Activated T-cell treated with anti-CD3 and anti-CD28 coated beads, Interleukin-2, amount 50 U/mL, for 72 hours (primary cell): ENCODE measurements at regions not wholly inside any gene's neighbourhood (a gene's known extent, or its start where the extent isn't known, plus 50 kb on each side); places are given as distances from the start of the nearest gene placed in this dataset.

Experiments
- ATAC-seq, 2 donors: fragments of 150-1000 bp; cut with Tn5 transposase; replicated peaks in 1 of 2; 2 replicates each; pipeline ENCODE4 v1.10.0; 2021; ENCODE audit warnings: moderate library complexity in 2 of 2, mild to moderate bottlenecking in 1 of 2
- DNase-seq, 2 donors: peaks; one replicate each; pipeline ENCODE4 v3.0.0; 2021 to 2022; ENCODE audit warnings: mixed read lengths in 1 of 2
- H3K27ac Mint-ChIP-seq: one replicate; pipeline ENCODE4 v1.8.0; 2022; ENCODE audit warnings: mild to moderate bottlenecking, moderate library complexity, mixed read lengths
- H3K27me3 Mint-ChIP-seq: one replicate; pipeline ENCODE4 v1.8.0; 2022; ENCODE audit warnings: low read depth, mixed read lengths
- H3K36me3 Mint-ChIP-seq, 2 donors: one replicate each; pipeline ENCODE4 v1.8.0; 2022; ENCODE audit warnings: mixed read lengths in 2 of 2, mild to moderate bottlenecking in 1 of 2; ENCODE audit not compliant: insufficient read depth in 2 of 2
- H3K4me1 Mint-ChIP-seq: one replicate; pipeline ENCODE4 v1.8.0; 2022; ENCODE audit warnings: low read depth, mixed read lengths
- H3K4me3 Mint-ChIP-seq, 2 donors: one replicate each; pipeline ENCODE4 v1.8.0; 2022; ENCODE audit warnings: mild to moderate bottlenecking in 2 of 2, mixed read lengths in 2 of 2, moderate library complexity in 2 of 2
- H3K9me3 Mint-ChIP-seq, 2 donors: one replicate each; pipeline ENCODE4 v1.8.0; 2022; ENCODE audit warnings: mixed read lengths in 2 of 2

DNA sequence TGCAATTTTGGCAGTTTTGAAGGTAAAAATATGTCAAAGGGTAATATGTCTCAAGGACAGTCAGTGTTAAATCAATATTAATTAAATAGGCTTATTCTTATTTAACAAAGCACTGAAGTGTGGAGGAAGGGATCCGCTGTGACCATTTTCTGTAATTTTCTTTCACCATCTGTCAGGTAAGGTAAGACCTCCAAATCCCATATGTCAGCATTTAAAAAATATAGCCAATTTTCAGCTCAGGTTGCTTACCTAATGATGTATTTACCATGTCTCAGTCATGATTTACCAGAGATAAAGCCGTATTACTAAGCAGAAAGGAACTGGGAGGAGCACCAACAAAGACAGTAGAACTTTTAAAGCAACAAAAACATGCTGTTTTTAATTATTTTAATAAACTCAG, 683.9 kb downstream of the CCSER2 start:
- Mint-ChIP-seq H3K4me3 (no peak overlapping the region), H3K27me3 (no peaks in the 10 kb centered on the region), H3K27ac (no peak overlapping the region), H3K36me3 (no peaks in the 10 kb centered on the region), H3K4me1 (no peaks in the 10 kb centered on the region), H3K9me3 (no peaks in the 10 kb centered on the region)
- DNase-seq: no peak
- no peak for ATAC-seq

- no peaks in the 10 kb centered on the region for H3K4me1 Mint-ChIP-seq
- peaks cover 0 to 6% of the 10 kb centered on the region in 2 donors for H3K9me3 Mint-ChIP-seq
- H3K36me3 Mint-ChIP-seq: no peaks in the 10 kb centered on the region
- no peak overlapping the region for H3K4me3 Mint-ChIP-seq
- ATAC-seq (no peak), DNase-seq (no peak)
- no peak overlapping the region for H3K27ac Mint-ChIP-seq
- no peaks in the 10 kb centered on the region for H3K27me3 Mint-ChIP-seq
These were observed 698.6 kb downstream of the CCSER2 start for GRCh38 chr10:85026878-85027467.

- no peak for ATAC-seq
- H3K4me1 Mint-ChIP-seq: no peaks in the 10 kb centered on the region
- no peak overlapping the region for H3K4me3 Mint-ChIP-seq
- H3K27me3 Mint-ChIP-seq: no peaks in the 10 kb centered on the region
- no peaks in the 10 kb centered on the region for H3K36me3 Mint-ChIP-seq
- H3K9me3 Mint-ChIP-seq: peaks cover 2 to 6% of the 10 kb centered on the region in 2 donors
- H3K27ac Mint-ChIP-seq: no peak overlapping the region
- DNase-seq: no peak
These were observed 704.6 kb downstream of the CCSER2 start for GRCh38 chr10:85032981-85033380.

- H3K4me1 Mint-ChIP-seq: no peaks in the 10 kb centered on the region
- DNase-seq: no peak
- no peaks in the 10 kb centered on the region for H3K27me3 Mint-ChIP-seq
- H3K27ac Mint-ChIP-seq: no peak overlapping the region
- no peak for ATAC-seq
- H3K36me3 Mint-ChIP-seq: no peaks in the 10 kb centered on the region
- H3K4me3 Mint-ChIP-seq: no peak overlapping the region
- peaks cover 9 to 11% of the 10 kb centered on the region in 2 donors for H3K9me3 Mint-ChIP-seq
These were observed 708.3 kb downstream of the CCSER2 start for GRCh38 chr10:85036661-85037060.

- no peak for ATAC-seq
- H3K4me1 Mint-ChIP-seq: no peaks in the 10 kb centered on the region
- peaks cover 7 to 11% of the 10 kb centered on the region in 2 donors for H3K9me3 Mint-ChIP-seq
- H3K27ac Mint-ChIP-seq: no peak overlapping the region
- no peaks in the 10 kb centered on the region for H3K27me3 Mint-ChIP-seq
- H3K36me3 Mint-ChIP-seq: no peaks in the 10 kb centered on the region
- DNase-seq: no peak
- no peak overlapping the region for H3K4me3 Mint-ChIP-seq
These were observed 710.9 kb downstream of the CCSER2 start for GRCh38 chr10:85039311-85039710.

- Mint-ChIP-seq H3K4me1 (no peaks in the 10 kb centered on the region), H3K27ac (no peak overlapping the region), H3K27me3 (no peaks in the 10 kb centered on the region), H3K4me3 (no peak overlapping the region), H3K36me3 (no peaks in the 10 kb centered on the region), H3K9me3 (peaks cover 9 to 11% of the 10 kb centered on the region in 2 donors)
- DNase-seq (no peak), ATAC-seq (no peak)
These were observed 714.8 kb downstream of the CCSER2 start for GRCh38 chr10:85043207-85043606.

DNA sequence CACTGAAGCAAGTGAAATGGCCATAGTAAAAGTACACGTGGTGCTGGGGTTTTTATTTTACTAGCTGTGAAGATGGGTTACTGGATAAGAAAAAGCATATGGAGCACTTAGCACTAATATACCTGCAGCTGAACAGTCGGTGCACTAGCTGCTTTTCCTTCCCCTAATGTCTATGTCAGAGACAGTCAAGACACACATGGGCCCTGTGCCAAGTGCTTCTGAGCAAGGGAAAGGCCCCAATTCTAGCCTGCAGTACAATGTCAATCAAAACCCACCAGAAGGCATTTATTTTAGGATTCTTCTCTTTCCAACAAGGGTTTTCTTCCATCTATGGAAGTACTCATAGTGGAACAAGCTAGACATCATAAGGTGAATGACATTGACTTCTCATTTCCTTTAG, 716.7 kb downstream of the CCSER2 start:
- ATAC-seq (no peak), DNase-seq (no peak)
- peaks cover 4 to 5% of the 10 kb centered on the region in 2 donors for H3K9me3 Mint-ChIP-seq
- no peak overlapping the region for H3K4me3 Mint-ChIP-seq
- no peaks in the 10 kb centered on the region for H3K4me1 Mint-ChIP-seq
- no peak overlapping the region for H3K27ac Mint-ChIP-seq
- no peaks in the 10 kb centered on the region for H3K27me3 Mint-ChIP-seq
- no peaks in the 10 kb centered on the region for H3K36me3 Mint-ChIP-seq

- Mint-ChIP-seq H3K9me3 (peaks cover 2% of the 10 kb centered on the region in 2 donors), H3K4me3 (no peak overlapping the region), H3K27ac (no peak overlapping the region), H3K27me3 (no peaks in the 10 kb centered on the region), H3K36me3 (no peaks in the 10 kb centered on the region), H3K4me1 (no peaks in the 10 kb centered on the region)
- ATAC-seq (no peak), DNase-seq (no peak)
These were observed 718.9 kb downstream of the CCSER2 start for GRCh38 chr10:85047170-85047834.

DNA sequence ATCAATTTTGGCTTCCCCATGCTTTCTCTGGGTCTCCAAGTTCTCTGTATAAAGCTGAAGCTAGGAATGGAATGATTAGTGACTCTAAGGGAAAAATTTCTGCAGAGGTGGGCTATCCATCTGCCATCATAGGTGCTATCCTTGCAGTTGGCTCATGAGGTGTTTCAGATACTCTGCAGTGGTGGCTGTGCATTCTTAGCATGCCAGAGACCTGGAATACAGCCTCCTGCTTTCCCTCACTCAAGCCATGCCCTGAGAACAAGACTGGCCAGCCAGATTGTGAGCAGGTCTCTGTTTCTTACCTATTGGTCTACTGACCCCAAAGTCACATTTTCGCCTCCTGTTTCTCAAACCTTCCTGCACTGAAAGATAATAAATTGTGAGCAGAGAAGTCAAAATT, 719.6 kb downstream of the CCSER2 start:
- no peak overlapping the region for H3K27ac Mint-ChIP-seq
- H3K4me1 Mint-ChIP-seq: no peaks in the 10 kb centered on the region
- no peaks in the 10 kb centered on the region for H3K27me3 Mint-ChIP-seq
- no peak for DNase-seq
- no peak for ATAC-seq
- peaks cover 2% of the 10 kb centered on the region in 2 donors for H3K9me3 Mint-ChIP-seq
- H3K4me3 Mint-ChIP-seq: no peak overlapping the region
- H3K36me3 Mint-ChIP-seq: no peaks in the 10 kb centered on the region

DNA sequence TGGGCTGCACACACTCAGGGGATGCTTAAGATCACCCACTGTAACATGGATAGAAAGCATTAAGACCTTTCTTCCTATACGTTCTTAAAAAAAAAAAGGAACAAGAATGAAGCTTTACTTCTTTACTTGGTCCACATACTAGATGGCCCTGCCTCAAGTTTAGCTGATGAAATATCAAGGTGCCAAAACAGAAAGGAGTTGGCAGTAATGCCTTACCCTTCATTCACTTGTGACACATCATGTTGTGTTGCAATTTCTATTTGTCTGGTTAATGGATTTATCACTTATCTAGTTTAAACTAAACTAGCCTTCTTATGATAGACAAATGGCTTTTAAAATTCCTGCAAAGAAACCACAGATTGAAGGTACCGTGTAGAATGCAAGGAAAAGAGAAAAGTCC, 720.3 kb downstream of the CCSER2 start:
- H3K27me3 Mint-ChIP-seq: no peaks in the 10 kb centered on the region
- no peaks in the 10 kb centered on the region for H3K36me3 Mint-ChIP-seq
- H3K4me3 Mint-ChIP-seq: no peak overlapping the region
- ATAC-seq: no peak
- peaks cover 2% of the 10 kb centered on the region in 2 donors for H3K9me3 Mint-ChIP-seq
- H3K4me1 Mint-ChIP-seq: no peaks in the 10 kb centered on the region
- DNase-seq: no peak
- no peak overlapping the region for H3K27ac Mint-ChIP-seq

GRCh38 chr10:85060944-85061343, 732.6 kb downstream of the CCSER2 start:
- H3K27me3 Mint-ChIP-seq: no peaks in the 10 kb centered on the region
- peaks cover 7 to 8% of the 10 kb centered on the region in 2 donors for H3K9me3 Mint-ChIP-seq
- ATAC-seq: no peak
- no peak overlapping the region for H3K4me3 Mint-ChIP-seq
- no peak for DNase-seq
- no peak overlapping the region for H3K27ac Mint-ChIP-seq
- peaks cover 3 to 5% of the 10 kb centered on the region in 2 donors for H3K36me3 Mint-ChIP-seq
- H3K4me1 Mint-ChIP-seq: no peaks in the 10 kb centered on the region

- DNase-seq (no peak), ATAC-seq (no peak)
- Mint-ChIP-seq H3K27ac (no peak overlapping the region), H3K9me3 (peaks cover 7 to 8% of the 10 kb centered on the region in 2 donors), H3K27me3 (no peaks in the 10 kb centered on the region), H3K36me3 (peaks cover 1 to 5% of the 10 kb centered on the region in 2 donors), H3K4me1 (no peaks in the 10 kb centered on the region), H3K4me3 (no peak overlapping the region)
These were observed 733.0 kb downstream of the CCSER2 start for GRCh38 chr10:85061401-85061800.

GRCh38 chr10:85067955-85068354, 739.6 kb downstream of the CCSER2 start:
- Mint-ChIP-seq H3K4me1 (no peaks in the 10 kb centered on the region), H3K4me3 (no peak overlapping the region), H3K27me3 (no peaks in the 10 kb centered on the region), H3K36me3 (no peaks in the 10 kb centered on the region), H3K27ac (no peak overlapping the region), H3K9me3 (peaks cover 5 to 6% of the 10 kb centered on the region in 2 donors)
- no peak for ATAC-seq
- DNase-seq: no peak

DNA sequence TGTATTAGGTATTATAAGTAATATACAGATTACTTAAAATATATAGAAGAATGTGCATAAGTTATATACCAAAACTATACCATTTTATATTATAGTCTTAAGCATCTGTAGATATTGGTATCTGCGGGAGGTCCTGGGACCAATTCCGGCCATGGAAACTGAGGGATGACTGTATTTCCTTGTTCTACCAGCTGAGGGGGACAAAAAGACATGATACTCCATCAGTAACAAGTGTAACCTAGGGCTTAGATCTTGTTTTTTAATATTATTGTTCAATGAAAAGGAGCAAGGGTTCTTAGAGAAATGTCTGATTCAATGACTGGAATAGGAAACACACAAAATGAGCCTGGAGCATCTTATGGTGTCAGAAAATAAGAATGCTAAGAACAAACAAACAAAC, 752.5 kb downstream of the CCSER2 start:
- no peak overlapping the region for H3K27ac Mint-ChIP-seq
- no peak for ATAC-seq
- H3K4me3 Mint-ChIP-seq: no peak overlapping the region
- no peaks in the 10 kb centered on the region for H3K27me3 Mint-ChIP-seq
- no peaks in the 10 kb centered on the region for H3K36me3 Mint-ChIP-seq
- DNase-seq: no peak
- peaks cover 0 to 2% of the 10 kb centered on the region in 2 donors for H3K9me3 Mint-ChIP-seq
- no peaks in the 10 kb centered on the region for H3K4me1 Mint-ChIP-seq
